Naive B cell (primary cell): ENCODE measurements at regions not wholly inside any gene's neighbourhood (a gene's known extent, or its start where the extent isn't known, plus 50 kb on each side); places are given as distances from the start of the nearest gene placed in this dataset.

ENCODE experiments used
- ATAC-seq, 2 donors: fragments of 150-1000 bp; cut with Tn5 transposase; 2 replicates each; pipeline ENCODE4 v1.10.0; 2021; ENCODE audit warnings: low read depth in 2 of 2, mild to moderate bottlenecking in 2 of 2, moderate library complexity in 2 of 2
- DNase-seq: peaks from one replicate; pipeline ENCODE4 v3.0.0; 2022
- H3K27ac Mint-ChIP-seq, 6 donors: one replicate each; pipeline ENCODE4 v1.8.0; 2020 to 2022; ENCODE audit warnings: mild to moderate bottlenecking in 6 of 6, mixed read lengths in 6 of 6, moderate library complexity in 5 of 6, inconsistent platforms in 2 of 6
- H3K27me3 Mint-ChIP-seq, 3 donors: one replicate each; pipeline ENCODE4 v1.8.0; 2021 to 2022; ENCODE audit warnings: mixed read lengths in 3 of 3, mild to moderate bottlenecking in 1 of 3
- H3K36me3 Mint-ChIP-seq, 2 donors: one replicate each; pipeline ENCODE4 v1.8.0; 2020 to 2022; ENCODE audit warnings: mixed read lengths in 2 of 2, inconsistent platforms in 1 of 2, mild to moderate bottlenecking in 1 of 2
- H3K4me1 Mint-ChIP-seq, 3 donors: one replicate each; pipeline ENCODE4 v1.8.0; 2020 to 2022; ENCODE audit warnings: mixed read lengths in 3 of 3, inconsistent platforms in 1 of 3, mild to moderate bottlenecking in 1 of 3, moderate library complexity in 1 of 3
- H3K4me3 Mint-ChIP-seq, 8 donors: one replicate each; pipeline ENCODE4 v1.8.0; 2020 to 2022; ENCODE audit warnings: mild to moderate bottlenecking in 8 of 8, mixed read lengths in 8 of 8, moderate library complexity in 8 of 8, inconsistent platforms in 2 of 8
- H3K9me3 Mint-ChIP-seq, 7 donors: one replicate each; pipeline ENCODE4 v1.8.0; 2020 to 2022; ENCODE audit warnings: mixed read lengths in 7 of 7, mild to moderate bottlenecking in 5 of 7, inconsistent platforms in 2 of 7, moderate library complexity in 1 of 7

DNA sequence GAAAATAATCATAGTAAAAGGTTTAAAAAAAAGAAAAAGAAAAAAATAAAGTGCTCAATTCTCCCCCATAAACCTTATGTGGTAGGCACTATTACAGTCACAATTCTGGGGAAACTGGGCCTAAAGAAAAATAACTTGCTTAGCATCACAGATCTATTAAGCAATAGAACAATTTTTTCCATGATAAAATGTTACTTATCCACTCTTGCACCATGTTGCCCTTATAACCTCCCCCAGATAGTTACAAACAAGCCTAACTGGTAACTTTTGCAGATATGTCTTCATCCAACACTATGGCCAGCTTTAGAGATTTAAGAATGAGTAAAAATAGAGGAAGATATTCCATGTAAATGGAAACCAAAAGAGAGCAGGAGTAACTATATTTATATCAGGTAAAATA lies 164.8 kb downstream of the DUSP6 start:
- DNase-seq (no peak), ATAC-seq (no peak)
- peaks cover 4 to 25% (median 14%) of the 10 kb centered on the region in 7 donors for H3K9me3 Mint-ChIP-seq
- H3K36me3 Mint-ChIP-seq, result peaks cover 0 to 10% of the 10 kb centered on the region in 2 donors
- H3K27ac Mint-ChIP-seq, result peak overlapping the region in 2 of 6 donors; percentile 56 to 72
- no peaks in the 10 kb centered on the region for H3K4me1 Mint-ChIP-seq
- no peak overlapping the region for H3K4me3 Mint-ChIP-seq
- peaks cover 0 to 8% (median 6%) of the 10 kb centered on the region in 3 donors for H3K27me3 Mint-ChIP-seq

DNA sequence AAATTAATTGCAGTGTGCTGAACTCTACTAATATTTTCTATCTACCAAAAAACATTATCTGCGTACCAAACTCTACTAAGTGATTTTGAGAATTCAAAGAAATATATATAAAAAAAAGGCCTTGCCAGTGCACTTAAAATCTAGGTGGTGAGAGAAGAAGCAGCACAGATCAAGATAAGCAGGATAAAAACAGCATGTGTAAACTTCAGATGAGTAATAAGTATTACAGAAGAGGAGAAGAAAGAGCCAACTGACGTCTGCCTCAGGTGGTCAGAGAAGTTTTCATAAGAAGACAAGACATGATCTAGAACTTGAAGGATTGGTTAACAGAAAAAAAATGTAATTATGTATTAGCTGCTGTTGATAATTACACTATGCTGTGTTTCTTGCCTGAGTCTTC lies 166.4 kb downstream of the DUSP6 start:
- Mint-ChIP-seq H3K27me3 (peaks cover 0 to 8% (median 6%) of the 10 kb centered on the region in 3 donors), H3K27ac (no peak overlapping the region), H3K36me3 (peaks cover 0 to 10% of the 10 kb centered on the region in 2 donors), H3K4me3 (no peak overlapping the region), H3K9me3 (peaks cover 4 to 25% (median 14%) of the 10 kb centered on the region in 7 donors), H3K4me1 (peaks cover 0 to 2% (median 0%) of the 10 kb centered on the region in 3 donors)
- DNase-seq (no peak), ATAC-seq (no peak)

- DNase-seq (no peak), ATAC-seq (no peak)
- H3K4me3 Mint-ChIP-seq, result no peak overlapping the region
- H3K9me3 Mint-ChIP-seq, result peaks cover 4 to 22% (median 14%) of the 10 kb centered on the region in 7 donors
- H3K27me3 Mint-ChIP-seq, result peaks cover 2 to 8% (median 6%) of the 10 kb centered on the region in 3 donors
- H3K36me3 Mint-ChIP-seq, result peaks cover 0 to 10% of the 10 kb centered on the region in 2 donors
- no peak overlapping the region for H3K27ac Mint-ChIP-seq
- peaks cover 0 to 2% (median 2%) of the 10 kb centered on the region in 3 donors for H3K4me1 Mint-ChIP-seq
These were observed 167.1 kb downstream of the DUSP6 start for GRCh38 chr12:89185181-89185580.

DNA sequence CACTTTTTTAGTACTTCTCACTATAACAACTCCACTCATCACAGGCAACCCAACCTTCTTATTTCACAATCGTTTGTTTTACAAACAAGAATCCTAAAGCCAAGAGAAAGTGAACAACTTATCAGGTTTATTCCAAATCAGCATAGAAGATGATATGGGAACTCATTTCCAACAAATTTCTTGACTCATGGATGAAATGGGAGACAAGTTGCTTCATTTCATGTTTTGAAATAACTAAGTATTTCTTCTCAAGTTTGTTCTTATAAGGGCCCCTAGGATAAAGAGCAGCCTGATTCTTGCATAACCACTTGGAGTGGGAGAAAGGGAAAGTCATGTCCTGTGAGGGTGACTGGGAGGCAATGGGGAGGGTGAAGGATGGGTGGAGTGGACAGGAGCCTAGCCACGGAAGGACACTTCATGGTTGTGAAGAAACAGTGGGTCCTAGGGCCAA lies 168.3 kb downstream of the DUSP6 start:
- Mint-ChIP-seq H3K4me1 (peaks cover 0 to 6% (median 2%) of the 10 kb centered on the region in 3 donors), H3K27me3 (peaks cover 6 to 8% (median 6%) of the 10 kb centered on the region in 3 donors), H3K27ac (no peak overlapping the region), H3K9me3 (peaks cover 4 to 11% (median 8%) of the 10 kb centered on the region in 7 donors), H3K4me3 (no peak overlapping the region), H3K36me3 (peaks cover 0 to 7% of the 10 kb centered on the region in 2 donors)
- ATAC-seq (no peak), DNase-seq (no peak)

DNA sequence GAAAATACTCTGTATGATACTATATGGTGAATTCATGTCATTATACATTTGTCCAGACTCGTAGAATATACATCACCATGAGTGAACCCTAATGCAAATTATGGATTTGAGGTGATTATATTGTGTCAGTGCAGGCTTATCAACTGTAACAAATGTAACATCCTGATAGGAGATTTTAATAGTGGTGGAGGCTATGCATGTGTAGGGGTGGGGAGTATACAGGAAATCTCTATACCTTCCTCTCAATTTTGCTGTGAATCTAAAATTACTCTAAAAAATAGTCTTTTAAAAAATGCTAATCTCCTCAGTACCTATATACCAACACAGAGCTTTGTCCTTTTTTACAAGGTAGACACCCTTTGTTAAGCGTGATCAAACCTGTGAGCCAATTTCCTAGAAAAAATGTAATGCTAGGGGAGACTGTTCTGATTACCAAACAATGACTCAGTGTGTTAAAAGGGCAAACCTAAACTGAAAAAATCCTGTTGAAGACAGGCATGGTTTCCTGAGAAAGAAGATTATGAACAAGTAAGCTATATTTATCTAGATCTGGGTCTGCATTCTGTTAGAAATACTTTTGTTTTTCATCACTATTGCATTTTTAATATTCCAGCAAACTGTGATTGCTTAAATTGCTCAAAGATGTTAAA lies 170.9 kb downstream of the DUSP6 start:
- peaks cover 0 to 3% (median 0%) of the 10 kb centered on the region in 7 donors for H3K9me3 Mint-ChIP-seq

GRCh38 chr12:89180496-89180895 lies 171.8 kb downstream of the DUSP6 start:
- H3K4me1 Mint-ChIP-seq, result peaks cover 0 to 12% (median 12%) of the 10 kb centered on the region in 3 donors
- DNase-seq, result no peak
- H3K27me3 Mint-ChIP-seq, result peaks cover 0 to 6% (median 0%) of the 10 kb centered on the region in 3 donors
- no peak overlapping the region for H3K4me3 Mint-ChIP-seq
- no peaks in the 10 kb centered on the region for H3K36me3 Mint-ChIP-seq
- no peak for ATAC-seq
- H3K27ac Mint-ChIP-seq, result no peak overlapping the region
- H3K9me3 Mint-ChIP-seq, result peaks cover 0 to 3% (median 0%) of the 10 kb centered on the region in 7 donors

More for the DNA sequence above, 170.9 kb downstream of the DUSP6 start:
- H3K27ac Mint-ChIP-seq, result no peak overlapping the region
- ATAC-seq (no peak), DNase-seq (no peak)
- peaks cover 4 to 6% (median 6%) of the 10 kb centered on the region in 3 donors for H3K27me3 Mint-ChIP-seq
- H3K4me1 Mint-ChIP-seq, result peaks cover 0 to 12% (median 12%) of the 10 kb centered on the region in 3 donors
- no peaks in the 10 kb centered on the region for H3K36me3 Mint-ChIP-seq
- no peak overlapping the region for H3K4me3 Mint-ChIP-seq

- ATAC-seq, result no peak
- H3K4me3 Mint-ChIP-seq, result no peak overlapping the region
- no peaks in the 10 kb centered on the region for H3K36me3 Mint-ChIP-seq
- H3K27me3 Mint-ChIP-seq, result peaks cover 0 to 6% (median 0%) of the 10 kb centered on the region in 3 donors
- peak overlapping the region in 1 of 6 donors; percentile 6 for H3K27ac Mint-ChIP-seq
- H3K4me1 Mint-ChIP-seq, result peaks cover 0 to 12% (median 12%) of the 10 kb centered on the region in 3 donors
- H3K9me3 Mint-ChIP-seq, result peaks cover 0 to 3% (median 0%) of the 10 kb centered on the region in 7 donors
- DNase-seq, result no peak
These were observed 172.3 kb downstream of the DUSP6 start for GRCh38 chr12:89179983-89180382.

- Mint-ChIP-seq H3K9me3 (peaks cover 0 to 3% (median 0%) of the 10 kb centered on the region in 7 donors), H3K27me3 (peaks cover 0 to 6% (median 0%) of the 10 kb centered on the region in 3 donors)
These were observed 173.1 kb downstream of the DUSP6 start for GRCh38 chr12:89179245-89179644.

GRCh38 chr12:89177802-89178395 lies 174.4 kb downstream of the DUSP6 start:
- Mint-ChIP-seq H3K4me1 (peaks cover 0 to 15% (median 12%) of the 10 kb centered on the region in 3 donors), H3K4me3 (no peak overlapping the region), H3K27ac (no peak overlapping the region), H3K9me3 (peaks cover 0 to 3% (median 0%) of the 10 kb centered on the region in 7 donors), H3K27me3 (peaks cover 0 to 6% (median 0%) of the 10 kb centered on the region in 3 donors), H3K36me3 (no peaks in the 10 kb centered on the region)
- DNase-seq (no peak), ATAC-seq (no peak)

More at GRCh38 chr12:89179245-89179644, 173.1 kb downstream of the DUSP6 start:
- no peak for ATAC-seq
- Mint-ChIP-seq H3K27ac (no peak overlapping the region), H3K36me3 (no peaks in the 10 kb centered on the region), H3K4me3 (no peak overlapping the region), H3K4me1 (peaks cover 0 to 12% (median 12%) of the 10 kb centered on the region in 3 donors)
- no peak for DNase-seq

DNA sequence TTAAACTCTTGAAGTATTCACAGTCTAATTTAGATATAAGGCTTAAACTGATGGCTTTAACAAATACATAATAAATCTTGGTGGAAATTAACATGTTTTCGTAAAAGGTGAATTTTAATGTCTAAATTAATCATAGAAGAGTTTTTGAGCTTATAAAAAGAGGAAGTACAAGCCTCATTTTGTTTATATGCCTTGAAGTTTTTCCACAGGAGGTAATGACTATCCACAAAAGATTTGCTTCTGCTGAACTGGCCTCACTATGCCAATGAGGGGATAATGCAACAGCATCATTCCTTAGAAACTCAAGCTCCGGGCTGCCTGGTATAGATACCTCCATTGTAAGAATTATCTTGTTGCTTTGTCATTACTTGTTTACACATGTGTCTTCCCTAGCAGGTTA lies 175.6 kb downstream of the DUSP6 start:
- Mint-ChIP-seq H3K27ac (no peak overlapping the region), H3K4me3 (no peak overlapping the region), H3K9me3 (peaks cover 0 to 11% (median 0%) of the 10 kb centered on the region in 7 donors), H3K4me1 (peaks cover 0 to 13% (median 12%) of the 10 kb centered on the region in 3 donors), H3K27me3 (peaks cover 0 to 6% (median 0%) of the 10 kb centered on the region in 3 donors), H3K36me3 (no peaks in the 10 kb centered on the region)
- ATAC-seq (no peak), DNase-seq (no peak)

- Mint-ChIP-seq H3K36me3 (no peaks in the 10 kb centered on the region), H3K27me3 (no peaks in the 10 kb centered on the region), H3K4me1 (peaks cover 0 to 23% (median 13%) of the 10 kb centered on the region in 3 donors), H3K27ac (no peak overlapping the region), H3K9me3 (peaks cover 0 to 15% (median 0%) of the 10 kb centered on the region in 7 donors), H3K4me3 (no peak overlapping the region)
- DNase-seq (no peak), ATAC-seq (no peak)
These were observed 178.6 kb downstream of the DUSP6 start for GRCh38 chr12:89173678-89174077.

GRCh38 chr12:89173096-89173495 lies 179.2 kb downstream of the DUSP6 start:
- peaks cover 0 to 29% (median 19%) of the 10 kb centered on the region in 3 donors for H3K4me1 Mint-ChIP-seq
- no peaks in the 10 kb centered on the region for H3K27me3 Mint-ChIP-seq
- ATAC-seq, result no peak
- DNase-seq, result no peak
- H3K4me3 Mint-ChIP-seq, result no peak overlapping the region
- H3K9me3 Mint-ChIP-seq, result peaks cover 0 to 15% (median 2%) of the 10 kb centered on the region in 7 donors
- no peak overlapping the region for H3K27ac Mint-ChIP-seq
- H3K36me3 Mint-ChIP-seq, result no peaks in the 10 kb centered on the region

- H3K27me3 Mint-ChIP-seq, result no peaks in the 10 kb centered on the region
- no peak overlapping the region for H3K4me3 Mint-ChIP-seq
- H3K4me1 Mint-ChIP-seq, result peaks cover 7 to 34% (median 28%) of the 10 kb centered on the region in 3 donors
- DNase-seq (no peak), ATAC-seq (no peak)
- no peak overlapping the region for H3K27ac Mint-ChIP-seq
- H3K36me3 Mint-ChIP-seq, result no peaks in the 10 kb centered on the region
- H3K9me3 Mint-ChIP-seq, result peaks cover 0 to 15% (median 2%) of the 10 kb centered on the region in 7 donors
These were observed 180.1 kb downstream of the DUSP6 start for GRCh38 chr12:89172224-89172623.
